Muscle layer of duodenum (tissue), 2 donors: ENCODE measurements at regions not wholly inside any gene's neighbourhood (a gene's known extent, or its start where the extent isn't known, plus 50 kb on each side); places are given as distances from the start of the nearest gene placed in this dataset.
"Not testable (repeated sequence)": the region's sequence is repeated elsewhere in the genome, so short reads cannot be mapped to it uniquely, and the experiment has no call there.

Experiments used
- H3K27ac ChIP-seq: one replicate; pipeline ENCODE4 v1.7.0; 2013; ENCODE audit warnings: mild to moderate bottlenecking, low read length
- H3K27me3 ChIP-seq: one replicate; pipeline ENCODE4 v1.7.0; 2013; ENCODE audit warnings: low read depth, mild to moderate bottlenecking, control low read depth, low read length
- H3K36me3 ChIP-seq, 2 donors: one replicate each; pipeline ENCODE4 v1.7.0; 2013; ENCODE audit warnings: low read length in 2 of 2, control low read depth in 1 of 2, mild to moderate bottlenecking in 1 of 2; ENCODE audit not compliant: insufficient read depth in 2 of 2, control insufficient read depth in 1 of 2
- H3K4me1 ChIP-seq, 2 donors: one replicate each; pipeline ENCODE4 v1.7.0; 2013; ENCODE audit warnings: low read length in 2 of 2, mild to moderate bottlenecking in 2 of 2, control low read depth in 1 of 2, moderate library complexity in 1 of 2; ENCODE audit not compliant: insufficient read depth in 2 of 2, control insufficient read depth in 1 of 2
- H3K4me3 ChIP-seq, 2 donors: one replicate each; pipeline ENCODE4 v1.7.0; 2013; ENCODE audit warnings: low read length in 2 of 2, low read depth in 1 of 2, mild to moderate bottlenecking in 1 of 2
- H3K9me3 ChIP-seq, 2 donors: one replicate each; pipeline ENCODE4 v1.7.0; 2013; ENCODE audit warnings: low read length in 2 of 2, control low read depth in 1 of 2, mild to moderate bottlenecking in 1 of 2; ENCODE audit not compliant: control insufficient read depth in 1 of 2
- donor health status: healthy.

GRCh38 chr6:74925683-74926082, 280.2 kb downstream of the COL12A1 start:
- no peaks in the 10 kb centered on the region for H3K36me3 ChIP-seq
- H3K9me3 ChIP-seq, result no peaks in the 10 kb centered on the region

DNA sequence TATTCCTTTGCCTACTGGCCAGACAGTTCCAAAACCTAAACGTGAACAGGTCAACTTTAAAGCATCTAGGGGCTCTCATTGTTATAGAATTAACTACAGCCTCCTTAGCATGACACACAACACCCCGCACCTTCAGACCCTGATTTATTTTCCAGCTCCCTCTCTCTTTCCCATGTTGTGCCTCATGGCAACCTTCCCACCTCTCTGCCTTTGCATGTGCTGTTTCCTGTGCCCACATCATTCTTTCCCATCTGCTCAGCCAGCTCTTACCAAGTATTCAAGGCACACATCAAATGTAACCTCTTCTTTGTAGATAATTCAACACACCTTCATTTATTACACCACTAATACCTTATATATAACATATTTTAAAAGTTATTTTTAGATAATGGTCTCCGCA, 291.0 kb downstream of the COL12A1 start:
- H3K36me3 ChIP-seq, result no peaks in the 10 kb centered on the region
- no peaks in the 10 kb centered on the region for H3K4me1 ChIP-seq
- no peak overlapping the region for H3K4me3 ChIP-seq
- no peaks in the 10 kb centered on the region for H3K27me3 ChIP-seq
- no peaks in the 10 kb centered on the region for H3K9me3 ChIP-seq
- no peak overlapping the region for H3K27ac ChIP-seq

More at GRCh38 chr6:74925683-74926082, 280.2 kb downstream of the COL12A1 start:
- no peak overlapping the region for H3K4me3 ChIP-seq
- H3K4me1 ChIP-seq, result no peaks in the 10 kb centered on the region
- H3K27ac ChIP-seq, result no peak overlapping the region
- H3K27me3 ChIP-seq, result no peaks in the 10 kb centered on the region

DNA sequence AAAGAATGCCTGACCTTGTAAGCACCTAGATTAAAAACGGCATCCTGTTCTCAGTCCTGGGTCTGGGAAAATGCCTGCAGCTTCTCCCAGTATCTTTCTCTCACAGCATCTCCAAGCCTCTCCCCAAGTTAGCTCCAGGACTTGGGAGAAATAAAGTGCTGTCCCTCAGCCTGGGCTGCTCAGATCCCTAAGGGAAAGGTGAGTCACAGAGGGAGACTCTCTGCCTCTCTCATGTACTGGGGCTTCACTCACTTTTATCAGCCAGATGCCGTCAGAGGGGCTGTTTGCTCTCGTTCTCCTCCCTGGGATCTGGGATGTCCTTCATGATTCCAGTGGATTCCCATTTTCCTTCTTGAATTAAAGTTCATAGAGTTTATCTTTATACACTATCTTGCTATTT, 293.6 kb downstream of the COL12A1 start:
- no peaks in the 10 kb centered on the region for H3K36me3 ChIP-seq
- H3K27me3 ChIP-seq, result no peaks in the 10 kb centered on the region
- H3K4me1 ChIP-seq, result no peaks in the 10 kb centered on the region
- H3K4me3 ChIP-seq, result no peak overlapping the region
- H3K27ac ChIP-seq, result no peak overlapping the region
- no peaks in the 10 kb centered on the region for H3K9me3 ChIP-seq

DNA sequence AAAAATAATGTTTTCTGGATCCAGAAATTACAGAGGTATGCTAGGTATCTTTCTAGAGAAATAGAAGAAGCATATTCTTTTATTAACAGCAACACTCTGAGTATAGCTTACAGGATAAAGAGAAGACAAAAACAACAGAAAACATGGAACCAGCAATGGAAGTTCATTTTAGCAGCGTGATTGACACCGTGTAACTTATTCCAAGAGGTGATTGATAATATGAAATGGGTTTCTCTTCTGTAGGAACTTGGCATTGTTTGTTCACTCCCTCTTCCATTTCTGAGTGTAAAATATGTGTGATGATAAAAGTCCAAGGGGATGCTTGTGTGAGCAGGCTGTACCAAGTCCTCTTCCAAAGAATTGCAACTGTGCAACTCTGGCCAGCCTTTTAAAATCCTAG, 303.0 kb downstream of the COL12A1 start:
- H3K27me3 ChIP-seq, result no peaks in the 10 kb centered on the region
- H3K4me1 ChIP-seq, result no peaks in the 10 kb centered on the region
- no peak overlapping the region for H3K4me3 ChIP-seq
- H3K9me3 ChIP-seq, result peaks cover 0 to 13% of the 10 kb centered on the region in 2 donors
- H3K36me3 ChIP-seq, result no peaks in the 10 kb centered on the region
- no peak overlapping the region for H3K27ac ChIP-seq

- H3K27ac ChIP-seq, result no peak overlapping the region
- peaks cover 0 to 18% of the 10 kb centered on the region in 2 donors for H3K9me3 ChIP-seq
- H3K36me3 ChIP-seq, result no peaks in the 10 kb centered on the region
- no peaks in the 10 kb centered on the region for H3K4me1 ChIP-seq
- H3K27me3 ChIP-seq, result no peaks in the 10 kb centered on the region
- no peak overlapping the region for H3K4me3 ChIP-seq
These were observed 303.8 kb downstream of the COL12A1 start for GRCh38 chr6:74902089-74902488.

DNA sequence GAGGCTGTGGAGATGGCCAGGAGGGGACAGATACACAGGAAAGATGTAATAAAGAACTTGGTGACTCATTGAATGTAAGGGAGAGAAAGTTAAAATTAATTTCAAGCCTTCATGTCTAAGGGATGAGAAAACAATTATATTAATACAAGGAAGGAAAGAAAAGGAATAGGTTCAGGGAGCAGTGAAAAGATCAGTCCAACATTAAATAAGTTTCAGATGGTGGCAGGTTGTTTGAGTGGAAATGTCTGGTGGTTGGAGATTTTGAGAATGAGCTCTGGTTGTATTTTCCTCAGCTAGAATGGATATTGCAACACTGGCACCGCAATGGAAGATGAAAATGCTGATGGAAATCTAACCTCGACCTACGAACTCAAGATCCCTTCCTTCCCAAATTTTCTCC, 304.3 kb downstream of the COL12A1 start:
- no peaks in the 10 kb centered on the region for H3K4me1 ChIP-seq
- no peak overlapping the region for H3K27ac ChIP-seq
- H3K9me3 ChIP-seq, result peaks cover 0 to 20% of the 10 kb centered on the region in 2 donors
- no peaks in the 10 kb centered on the region for H3K27me3 ChIP-seq
- H3K4me3 ChIP-seq, result no peak overlapping the region
- H3K36me3 ChIP-seq, result no peaks in the 10 kb centered on the region

DNA sequence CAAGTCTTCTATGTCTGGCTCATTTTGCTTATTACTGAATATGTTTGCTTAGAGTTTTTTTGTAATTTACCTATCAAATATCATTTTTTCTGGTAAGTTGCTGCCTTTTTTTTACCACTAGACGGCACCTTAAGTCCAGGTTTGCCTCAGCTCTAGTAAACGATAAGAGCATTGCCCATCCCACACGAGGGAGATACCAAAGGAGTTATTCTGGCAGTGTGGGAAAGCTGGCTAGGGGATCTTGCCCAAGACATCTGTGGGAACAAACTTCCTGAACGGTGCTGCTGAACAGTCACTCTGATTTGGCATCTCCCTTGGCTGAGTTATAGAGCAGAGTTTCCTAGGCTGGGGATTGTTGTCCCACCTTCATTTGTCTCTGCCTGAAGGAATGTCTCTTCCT, 306.4 kb downstream of the COL12A1 start:
- H3K27ac ChIP-seq, result no peak overlapping the region
- H3K27me3 ChIP-seq, result no peaks in the 10 kb centered on the region
- H3K4me3 ChIP-seq, result no peak overlapping the region
- H3K9me3 ChIP-seq, result peaks cover 0 to 24% of the 10 kb centered on the region in 2 donors
- H3K4me1 ChIP-seq, result no peaks in the 10 kb centered on the region
- H3K36me3 ChIP-seq, result no peaks in the 10 kb centered on the region

DNA sequence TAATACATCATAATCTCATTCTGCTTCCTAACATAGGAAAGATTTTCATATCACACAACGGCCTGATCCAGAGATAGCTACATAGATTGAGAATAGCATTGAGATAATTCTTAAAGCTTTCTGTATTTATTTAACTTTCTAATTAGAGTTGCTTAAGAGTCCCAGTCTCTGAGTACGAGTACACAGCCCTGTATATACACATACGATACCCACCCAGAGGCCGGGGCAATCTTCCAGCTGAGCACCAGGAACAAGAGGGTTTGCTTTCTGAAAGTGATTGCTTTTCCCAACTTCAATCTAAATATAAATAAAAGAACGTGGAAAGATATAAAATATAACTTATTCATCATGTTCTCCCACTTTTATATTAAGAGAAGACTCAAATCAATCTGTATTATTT, 313.8 kb downstream of the COL12A1 start:
- Histone ChIP-seq H3K4me1 (peaks cover 4 to 9% of the 10 kb centered on the region in 2 donors), H3K27ac (no peak overlapping the region), H3K9me3 (peaks cover 0 to 6% of the 10 kb centered on the region in 2 donors)

DNA sequence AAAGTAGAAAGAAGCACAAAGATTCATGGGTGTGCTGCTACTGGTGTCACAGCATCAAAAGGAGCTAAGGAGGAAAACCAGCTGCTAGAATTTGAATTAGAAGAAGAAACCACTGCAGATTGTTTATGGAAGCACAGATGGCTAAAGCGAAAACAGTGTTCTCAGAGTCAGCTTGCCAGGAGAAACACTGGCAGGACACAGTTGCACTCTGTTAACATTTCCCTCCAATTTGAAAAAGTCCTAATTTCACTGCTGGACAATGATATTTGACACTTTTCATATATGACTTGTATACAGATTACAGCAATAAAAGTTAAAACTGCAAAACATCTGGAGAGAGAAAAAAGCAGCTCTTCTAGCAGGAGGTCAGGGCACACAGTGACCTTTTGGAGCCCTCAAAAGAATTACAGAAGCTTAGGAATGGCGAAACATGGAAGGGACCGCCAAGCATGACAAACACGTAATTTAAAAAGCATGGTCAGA, 314.5 kb downstream of the COL12A1 start:
- no peak overlapping the region for H3K27ac ChIP-seq
- peaks cover 0 to 4% of the 10 kb centered on the region in 2 donors for H3K9me3 ChIP-seq
- H3K27me3 ChIP-seq, result no peaks in the 10 kb centered on the region
- no peak overlapping the region for H3K4me3 ChIP-seq
- no peaks in the 10 kb centered on the region for H3K36me3 ChIP-seq
- H3K4me1 ChIP-seq, result peaks cover 4 to 9% of the 10 kb centered on the region in 2 donors

More for the DNA sequence above, 313.8 kb downstream of the COL12A1 start:
- Histone ChIP-seq H3K4me3 (no peak overlapping the region), H3K27me3 (no peaks in the 10 kb centered on the region), H3K36me3 (no peaks in the 10 kb centered on the region)

GRCh38 chr6:74889635-74890034, 316.2 kb downstream of the COL12A1 start:
- no peaks in the 10 kb centered on the region for H3K27me3 ChIP-seq
- H3K9me3 ChIP-seq, result no peaks in the 10 kb centered on the region
- no peaks in the 10 kb centered on the region for H3K36me3 ChIP-seq
- H3K4me3 ChIP-seq, result no peak overlapping the region
- H3K27ac ChIP-seq, result no peak overlapping the region
- H3K4me1 ChIP-seq, result peaks cover 4 to 9% of the 10 kb centered on the region in 2 donors

- H3K27ac ChIP-seq, H3K4me1 ChIP-seq, H3K9me3 ChIP-seq, H3K4me3 ChIP-seq, H3K27me3 ChIP-seq, H3K36me3 ChIP-seq: not testable (repeated sequence)
These were observed 317.1 kb downstream of the COL12A1 start for GRCh38 chr6:74888741-74889140.

DNA sequence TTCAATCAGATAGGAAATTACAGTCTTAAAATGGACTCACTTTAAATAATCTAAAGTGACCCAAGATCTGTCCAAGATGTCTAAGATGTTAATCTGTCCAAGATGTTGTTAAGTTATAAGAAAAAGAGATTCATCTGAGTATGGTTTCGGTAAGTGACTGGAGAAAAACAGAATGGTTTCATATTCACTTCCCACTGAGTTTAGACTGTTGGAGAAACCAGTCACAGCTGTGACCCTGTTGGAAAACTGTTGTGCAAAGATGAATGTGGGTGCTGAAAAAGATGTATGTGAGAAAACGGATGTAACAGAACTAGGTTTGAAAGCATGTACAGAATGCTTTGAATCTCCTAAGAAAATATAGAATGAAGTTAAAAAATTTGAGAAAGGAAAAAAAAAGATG, 325.9 kb downstream of the COL12A1 start:
- Histone ChIP-seq H3K4me1 (no peaks in the 10 kb centered on the region), H3K36me3 (no peaks in the 10 kb centered on the region), H3K27me3 (no peaks in the 10 kb centered on the region), H3K4me3 (no peak overlapping the region), H3K27ac (no peak overlapping the region), H3K9me3 (no peaks in the 10 kb centered on the region)
